Frontal cortex (tissue), 4 donors: ENCODE measurements at regions not wholly inside any gene's neighbourhood (a gene's known extent, or its start where the extent isn't known, plus 50 kb on each side); places are given as distances from the start of the nearest gene placed in this dataset. TPM values are rescaled to one million over a fixed set of nuclear protein-coding genes. Genes with fewer than 3 reads are reported as not detected.
"Not testable (repeated sequence)": the region's sequence is repeated elsewhere in the genome, so short reads cannot be mapped to it uniquely, and the experiment has no call there.

ENCODE experiments used
- DNase-seq, 2 donors: peaks; one replicate each; pipeline ENCODE4 v3.0.0; 2012; ENCODE audit warnings: low spot score in 2 of 2
- FAIRE-seq: peaks from 2 replicates; lab custom pipeline; 2012; peaks lifted over from hg19 to GRCh38; lab: Jason Lieb, UNC
- small RNA-seq: library from RNA; depleted of rRNA; stranded (forward); fragments of <200 nt; gene quantifications from one replicate; pipeline ENCODE3, GENCODE V24; 2014
- donor health status: control.
- donor health status: control.
- donor health status: control.

DNA sequence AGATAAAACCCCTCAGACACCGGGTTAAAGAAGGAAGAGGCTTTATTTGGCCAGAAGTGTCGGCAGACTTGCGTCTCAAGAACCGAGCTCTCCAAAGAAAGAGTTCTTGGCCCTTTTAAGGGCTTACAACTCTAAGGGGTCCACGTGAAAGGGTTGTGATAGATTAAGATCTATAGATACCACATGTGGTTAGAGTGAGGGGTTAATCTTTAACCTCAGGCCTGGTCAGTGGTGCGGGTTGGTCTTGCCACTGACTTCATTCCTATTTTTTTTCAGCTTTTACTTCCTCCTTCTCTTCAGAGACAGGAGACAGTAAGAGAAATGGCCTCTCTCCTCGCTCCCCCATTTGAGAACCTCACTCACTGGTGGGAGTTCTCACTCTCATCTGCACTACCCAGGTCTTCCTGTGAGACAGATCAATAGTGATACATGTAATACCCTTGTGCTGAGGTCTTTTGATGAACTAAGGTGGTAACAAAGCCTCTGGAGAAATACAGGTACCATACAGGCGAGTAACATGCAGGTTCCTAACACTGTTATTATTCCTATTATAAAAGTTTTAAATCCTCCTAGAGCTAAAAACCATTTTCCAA, 52.4 kb upstream of the COX7C start:
- DNase-seq (no peak), FAIRE-seq (no peak)

DNA sequence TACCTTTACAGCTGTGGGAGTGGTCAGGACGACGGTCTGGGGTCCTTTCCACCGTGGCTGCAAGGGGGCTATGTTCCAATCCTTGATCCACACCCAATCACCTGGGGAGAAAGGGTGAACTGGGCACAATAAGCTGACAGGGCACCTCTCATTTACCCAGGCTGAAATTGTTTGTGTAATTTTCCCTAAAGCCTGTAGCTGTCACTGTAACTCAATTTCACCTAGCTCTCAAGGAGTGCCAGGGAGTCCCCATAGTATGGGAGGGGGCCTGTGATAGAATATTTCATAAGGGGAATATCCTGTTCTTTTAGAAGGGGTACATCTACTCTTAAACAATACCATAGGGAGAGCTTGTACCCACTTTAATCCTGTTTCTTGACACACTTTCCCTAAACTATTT, 51.7 kb upstream of the COX7C start:
- FAIRE-seq, DNase-seq: not testable (repeated sequence)

Small RNA genes in the stretch of these regions (small RNA-seq; reads per million reads assigned to genes)
- gene RBBP4P6 = not detected
